ENCODE measurements at regions not wholly inside any gene's neighbourhood (a gene's known extent, or its start where the extent isn't known, plus 50 kb on each side); places are given as distances from the start of the nearest gene placed in this dataset.

DNA sequence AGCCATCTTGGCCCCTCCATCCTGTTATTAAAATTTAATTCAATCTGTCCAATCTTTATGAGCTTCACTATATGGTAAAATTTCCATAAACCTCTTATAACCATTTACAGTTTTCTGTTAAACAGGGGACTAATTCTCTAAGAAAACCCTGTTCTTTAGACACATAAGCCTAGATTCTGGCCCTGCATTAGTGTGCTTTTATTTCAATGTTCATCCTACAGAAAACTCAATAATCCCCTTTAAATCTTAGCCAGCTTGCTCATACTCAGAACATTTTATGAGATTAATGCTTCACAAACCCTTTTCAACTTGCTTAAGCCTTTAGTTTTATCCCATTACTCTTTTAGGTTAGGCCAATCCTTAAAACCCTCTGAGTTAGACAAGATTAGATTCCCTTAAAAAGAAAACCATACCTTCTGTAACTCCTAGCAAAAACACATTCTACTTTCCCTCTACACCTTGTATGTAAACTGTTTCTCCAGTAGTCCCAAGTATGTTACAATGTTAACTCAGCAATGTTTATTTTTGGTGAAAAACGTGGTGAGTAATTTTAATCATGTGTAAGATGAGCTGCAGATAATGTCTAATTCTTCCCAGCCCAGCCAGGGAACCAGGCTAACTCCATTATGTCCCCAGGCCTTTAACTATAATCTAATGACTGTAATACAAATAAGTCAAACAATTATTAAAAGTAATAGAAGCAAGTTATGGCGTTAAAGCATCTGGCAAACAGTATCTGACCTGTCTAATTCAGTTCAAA, 1953.4 kb upstream of the LRRTM1 start:
- no peaks in the 10 kb centered on the region for H3K27me3 ChIP-seq (replicated peaks)

GRCh38 chr2:82256983-82257632, 1952.6 kb upstream of the LRRTM1 start:
- Histone ChIP-seq H3K36me3 (no peaks in the 10 kb centered on the region), H3K27me3 (replicated peaks) (no peaks in the 10 kb centered on the region), H3K9me3 (replicated peaks) (0 out of 2 replicates have a peak, but pooled peaks cover 4% of the 10 kb centered on the region), H3K27ac (no peak overlapping the region), H3K4me1 (replicated peaks) (no peaks in the 10 kb centered on the region), H3K4me3 (no peak overlapping the region)
- DNase-seq (ENCODE audit: low read depth in 1 of 2, low spot score in 2 of 2), result no peak

More for the DNA sequence above, 1953.4 kb upstream of the LRRTM1 start:
- DNase-seq (ENCODE audit: low read depth in 1 of 2, low spot score in 2 of 2), result no peak
- Histone ChIP-seq H3K36me3 (no peaks in the 10 kb centered on the region), H3K4me3 (no peak overlapping the region), H3K9me3 (replicated peaks) (peaks cover 4% of the 10 kb centered on the region; the same call in 1 of the 2 replicates), H3K27ac (no peak overlapping the region), H3K4me1 (replicated peaks) (no peaks in the 10 kb centered on the region)

- Histone ChIP-seq H3K4me1 (replicated peaks) (no peaks in the 10 kb centered on the region), H3K36me3 (no peaks in the 10 kb centered on the region), H3K9me3 (replicated peaks) (0 out of 2 replicates have a peak, but pooled peaks cover 4% of the 10 kb centered on the region), H3K27ac (no peak overlapping the region), H3K27me3 (replicated peaks) (no peaks in the 10 kb centered on the region), H3K4me3 (no peak overlapping the region)
- DNase-seq (ENCODE audit: low read depth in 1 of 2, low spot score in 2 of 2), result no peak
Observed at GRCh38 chr2:82256288-82256687, 1951.7 kb upstream of the LRRTM1 start.

DNA sequence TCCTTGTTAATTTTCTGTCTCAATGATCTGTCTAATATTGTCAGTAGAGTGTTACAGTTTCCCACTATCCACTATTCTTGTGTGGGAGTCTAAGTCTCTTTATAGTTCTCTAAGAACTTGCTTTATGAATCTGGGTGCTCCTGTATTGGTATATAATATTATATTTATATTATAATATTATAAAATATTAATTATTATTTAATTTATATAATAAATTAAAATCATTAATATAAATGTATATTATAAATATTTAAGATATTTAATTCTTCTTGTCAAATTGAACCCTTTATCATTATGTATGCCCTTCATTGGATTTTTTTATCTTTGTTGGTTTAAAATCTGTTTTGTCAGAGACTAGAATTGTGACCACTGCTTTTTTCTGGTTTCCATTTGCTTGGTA, 1950.2 kb upstream of the LRRTM1 start:
- H3K4me1 ChIP-seq (replicated peaks), result no peaks in the 10 kb centered on the region
- H3K9me3 ChIP-seq (replicated peaks), result 0 out of 2 replicates have a peak, but pooled peaks cover under 1% of the 10 kb centered on the region
- H3K27me3 ChIP-seq (replicated peaks), result no peaks in the 10 kb centered on the region

DNA sequence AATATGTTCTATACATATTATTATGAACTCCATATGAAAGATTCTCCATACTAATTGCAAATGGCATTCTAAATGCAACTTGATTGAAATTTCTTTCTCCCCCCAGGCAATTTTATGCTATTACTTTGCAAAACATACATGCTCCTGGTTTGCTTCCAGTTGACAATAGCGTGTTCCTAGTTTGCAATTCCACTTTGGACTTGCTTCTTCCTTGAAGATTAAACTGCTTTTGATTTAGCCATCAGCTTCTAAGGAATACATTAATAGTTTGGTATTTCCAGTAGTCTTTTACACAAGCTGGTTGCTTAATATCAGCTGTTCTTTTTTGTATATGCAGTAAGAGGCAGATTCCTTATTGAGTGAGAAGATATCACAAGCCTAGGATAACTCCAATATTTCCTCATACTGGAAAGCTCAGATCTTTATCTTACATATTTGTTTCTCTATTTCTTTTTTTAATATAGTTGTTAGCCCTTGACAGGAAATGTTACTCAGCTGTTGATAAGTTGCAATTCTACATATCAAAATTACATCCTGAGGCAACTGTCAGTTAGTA, 1941.7 kb upstream of the LRRTM1 start:
- Histone ChIP-seq H3K4me3 (no peak overlapping the region), H3K4me1 (replicated peaks) (no peaks in the 10 kb centered on the region), H3K27ac (no peak overlapping the region), H3K9me3 (replicated peaks) (no peaks in the 10 kb centered on the region; the same call in 1 of the 2 replicates), H3K36me3 (no peaks in the 10 kb centered on the region), H3K27me3 (replicated peaks) (no peaks in the 10 kb centered on the region)
- DNase-seq (ENCODE audit: low read depth in 1 of 2, low spot score in 2 of 2), result no peak

More for the DNA sequence above, 1950.2 kb upstream of the LRRTM1 start:
- no peak for DNase-seq (ENCODE audit: low read depth in 1 of 2, low spot score in 2 of 2)
- no peak overlapping the region for H3K4me3 ChIP-seq
- H3K36me3 ChIP-seq, result no peaks in the 10 kb centered on the region
- H3K27ac ChIP-seq, result no peak overlapping the region

DNA sequence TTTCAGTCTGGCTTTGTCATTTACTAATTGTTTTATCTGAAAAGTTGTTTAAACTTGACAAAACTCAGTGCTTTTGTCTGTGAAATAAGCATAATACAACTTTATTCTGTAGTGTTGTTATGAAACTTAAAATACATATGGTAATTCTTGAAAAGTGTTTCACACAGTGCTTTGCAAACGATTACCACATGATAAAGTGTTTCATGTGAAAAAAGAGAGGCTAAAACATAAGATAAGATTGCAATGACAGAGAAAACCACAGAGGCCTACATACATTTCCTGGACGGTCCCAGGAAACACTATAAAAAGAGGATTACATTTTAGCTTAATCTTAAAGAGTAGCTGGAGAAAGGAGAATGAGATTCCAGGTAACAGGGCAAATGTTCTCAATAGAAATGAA, 1934.6 kb upstream of the LRRTM1 start:
- Histone ChIP-seq H3K9me3 (replicated peaks) (no peaks in the 10 kb centered on the region), H3K4me3 (no peak overlapping the region), H3K4me1 (replicated peaks) (no peaks in the 10 kb centered on the region), H3K27ac (no peak overlapping the region), H3K36me3 (no peaks in the 10 kb centered on the region), H3K27me3 (replicated peaks) (no peaks in the 10 kb centered on the region)
- no peak for DNase-seq (ENCODE audit: low read depth in 1 of 2, low spot score in 2 of 2)

GRCh38 chr2:82237994-82238662, 1933.6 kb upstream of the LRRTM1 start:
- DNase-seq (ENCODE audit: low read depth in 1 of 2, low spot score in 2 of 2), result no peak
- no peaks in the 10 kb centered on the region for H3K4me1 ChIP-seq (replicated peaks)
- no peaks in the 10 kb centered on the region for H3K36me3 ChIP-seq
- H3K4me3 ChIP-seq, result no peak overlapping the region
- no peaks in the 10 kb centered on the region for H3K27me3 ChIP-seq (replicated peaks)
- H3K9me3 ChIP-seq (replicated peaks), result no peaks in the 10 kb centered on the region
- H3K27ac ChIP-seq, result no peak overlapping the region

DNA sequence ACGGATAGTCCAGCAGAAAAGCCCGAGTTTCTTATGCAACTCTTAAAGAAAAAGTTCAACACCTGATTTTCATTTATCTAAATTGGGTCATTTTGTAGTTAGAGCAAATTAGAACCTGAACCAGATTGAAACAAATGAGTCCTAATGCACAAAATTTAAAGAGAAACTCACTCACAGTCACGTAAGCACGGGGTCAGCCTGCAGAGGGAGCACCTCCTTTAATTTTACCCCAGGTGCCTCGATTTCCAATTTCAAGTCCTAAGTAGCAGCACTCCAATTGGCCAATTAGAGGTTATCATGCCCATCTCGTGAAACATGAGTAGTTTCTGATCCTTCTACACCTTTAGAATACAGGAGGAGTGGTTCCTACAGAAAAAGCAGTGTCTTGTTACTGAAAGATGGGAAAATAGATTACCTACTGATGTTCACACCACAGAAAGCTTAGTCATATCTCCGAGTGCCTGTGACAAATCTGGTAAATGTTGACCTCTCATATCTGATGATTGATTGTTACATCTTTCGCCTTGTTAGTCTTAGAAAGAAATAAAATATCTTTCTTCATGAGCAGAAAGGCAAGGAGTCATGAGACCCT, 1929.8 kb upstream of the LRRTM1 start:
- H3K27me3 ChIP-seq (replicated peaks), result no peaks in the 10 kb centered on the region
- no peaks in the 10 kb centered on the region for H3K36me3 ChIP-seq
- no peak overlapping the region for H3K27ac ChIP-seq
- DNase-seq (ENCODE audit: low read depth in 1 of 2, low spot score in 2 of 2), result no peak
- H3K4me3 ChIP-seq, result no peak overlapping the region
- no peaks in the 10 kb centered on the region for H3K9me3 ChIP-seq (replicated peaks)
- no peaks in the 10 kb centered on the region for H3K4me1 ChIP-seq (replicated peaks)

- no peak for DNase-seq (ENCODE audit: low read depth in 1 of 2, low spot score in 2 of 2)
Observed at GRCh38 chr2:82233806-82234205, 1929.3 kb upstream of the LRRTM1 start.

DNA sequence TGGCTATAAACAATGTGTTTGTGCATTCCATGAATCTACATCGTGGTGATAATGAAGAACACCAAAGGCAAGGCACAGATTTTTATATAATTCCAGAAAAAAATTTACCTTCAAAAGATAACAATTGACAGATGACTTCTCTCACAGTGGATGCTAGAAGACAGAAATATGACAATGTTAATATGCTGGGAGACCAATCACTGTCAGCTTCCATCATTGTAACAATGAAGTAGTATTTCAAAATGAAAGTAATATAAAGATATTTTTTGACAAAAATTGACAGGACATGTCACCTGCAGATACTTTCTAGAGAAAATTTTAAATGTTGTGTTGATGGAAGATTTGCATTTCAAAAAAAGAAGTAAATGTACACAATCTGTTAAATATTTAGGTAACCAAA, 1925.9 kb upstream of the LRRTM1 start:
- Histone ChIP-seq H3K27me3 (replicated peaks) (no peaks in the 10 kb centered on the region), H3K4me1 (replicated peaks) (no peaks in the 10 kb centered on the region), H3K4me3 (no peak overlapping the region), H3K36me3 (no peaks in the 10 kb centered on the region), H3K27ac (no peak overlapping the region), H3K9me3 (replicated peaks) (no peaks in the 10 kb centered on the region)
- no peak for DNase-seq (ENCODE audit: low read depth in 1 of 2, low spot score in 2 of 2)

More at GRCh38 chr2:82233806-82234205, 1929.3 kb upstream of the LRRTM1 start:
- Histone ChIP-seq H3K27ac (no peak overlapping the region), H3K27me3 (replicated peaks) (no peaks in the 10 kb centered on the region), H3K9me3 (replicated peaks) (no peaks in the 10 kb centered on the region), H3K4me3 (no peak overlapping the region), H3K36me3 (no peaks in the 10 kb centered on the region), H3K4me1 (replicated peaks) (no peaks in the 10 kb centered on the region)

GRCh38 chr2:82226441-82226840, 1921.9 kb upstream of the LRRTM1 start:
- no peak overlapping the region for H3K27ac ChIP-seq
- no peaks in the 10 kb centered on the region for H3K27me3 ChIP-seq (replicated peaks)
- H3K4me1 ChIP-seq (replicated peaks), result no peaks in the 10 kb centered on the region
- H3K36me3 ChIP-seq, result no peaks in the 10 kb centered on the region
- no peak overlapping the region for H3K4me3 ChIP-seq
- no peaks in the 10 kb centered on the region for H3K9me3 ChIP-seq (replicated peaks)
- DNase-seq (ENCODE audit: low read depth in 1 of 2, low spot score in 2 of 2), result no peak

DNA sequence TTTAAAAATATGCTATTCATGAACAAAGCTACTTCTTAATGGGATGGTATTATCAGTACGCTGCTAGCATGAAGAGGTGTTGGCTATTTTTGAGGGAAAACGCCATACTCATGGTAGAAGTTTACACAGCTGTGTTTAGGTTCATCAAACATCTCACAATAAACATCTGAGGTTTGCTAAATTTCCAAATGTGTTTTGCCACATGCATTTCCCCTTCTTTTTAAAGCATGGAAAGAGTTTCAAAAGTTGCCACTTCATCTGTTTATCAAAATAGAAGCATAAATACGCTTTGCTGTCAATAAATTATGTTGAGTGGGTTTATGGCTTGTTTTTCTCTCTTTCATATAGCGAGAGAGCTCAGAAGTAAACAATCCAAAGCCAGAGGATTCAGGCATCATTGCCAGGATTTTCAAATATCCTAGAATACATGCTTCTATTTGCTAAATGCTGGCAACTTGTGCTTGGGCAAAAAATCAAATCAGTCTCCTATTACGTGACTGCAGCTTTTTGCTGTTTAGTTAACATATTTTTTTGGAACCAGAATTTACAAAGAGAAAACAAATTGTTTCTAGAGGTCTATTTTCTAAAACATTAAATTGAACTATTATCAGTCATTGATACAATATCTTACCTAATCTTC, 1919.9 kb upstream of the LRRTM1 start:
- Histone ChIP-seq H3K36me3 (no peaks in the 10 kb centered on the region), H3K27ac (no peak overlapping the region), H3K27me3 (replicated peaks) (no peaks in the 10 kb centered on the region), H3K4me3 (no peak overlapping the region), H3K9me3 (replicated peaks) (no peaks in the 10 kb centered on the region), H3K4me1 (replicated peaks) (no peaks in the 10 kb centered on the region)
- no peak for DNase-seq (ENCODE audit: low read depth in 1 of 2, low spot score in 2 of 2)

GRCh38 chr2:82215212-82215611, 1910.7 kb upstream of the LRRTM1 start:
- Histone ChIP-seq H3K4me1 (replicated peaks) (no peaks in the 10 kb centered on the region), H3K27me3 (replicated peaks) (no peaks in the 10 kb centered on the region), H3K4me3 (no peak overlapping the region), H3K9me3 (replicated peaks) (peaks cover 7% of the 10 kb centered on the region), H3K36me3 (no peaks in the 10 kb centered on the region), H3K27ac (no peak overlapping the region)
- no peak for DNase-seq (ENCODE audit: low read depth in 1 of 2, low spot score in 2 of 2)
